WTC11 (cell line): ENCODE measurements at regions not wholly inside any gene's neighbourhood (a gene's known extent, or its start where the extent isn't known, plus 50 kb on each side); places are given as distances from the start of the nearest gene placed in this dataset.

Source experiments
- ELF4 ChIP-seq: sonication (generic); formaldehyde crosslinking; IDR thresholded peaks from 2 replicates; pipeline ENCODE4 v1.8.1; 2022; ENCODE audit warnings: low read depth, mild to moderate bottlenecking, moderate library complexity, missing genetic modification reagents
- FOXJ3 ChIP-seq: sonication (generic); formaldehyde crosslinking; IDR thresholded peaks from 2 replicates; pipeline ENCODE4 v1.9.0; 2021; ENCODE audit warnings: missing genetic modification reagents, mild to moderate bottlenecking, borderline replicate concordance
- RORB ChIP-seq: fragments of 250-450 bp; sonication (Bioruptor Pico); IDR thresholded peaks from 2 replicates; pipeline ENCODE4 v1.9.0; 2021; ENCODE audit warnings: mild to moderate bottlenecking
- TF ChIP-seq, protein P1 (sequence below): sonication (generic); formaldehyde crosslinking; IDR thresholded peaks from 2 replicates; pipeline ENCODE4 v1.8.1; 2022; ENCODE audit warnings: missing genetic modification reagents, borderline replicate concordance
- TF ChIP-seq, protein P2 (sequence below): sonication (generic); formaldehyde crosslinking; IDR thresholded peaks from 2 replicates; pipeline ENCODE4 v1.8.1; 2023; ENCODE audit warnings: mild to moderate bottlenecking, missing genetic modification reagents, borderline replicate concordance
- TF ChIP-seq, protein P3 (sequence below): fragments of 200-600 bp; IDR thresholded peaks from 2 replicates; pipeline ENCODE4 v1.8.0; 2022; ENCODE audit warnings: antibody characterized with exemption
- TF ChIP-seq, protein P4 (sequence below): sonication (generic); formaldehyde crosslinking; IDR thresholded peaks from 2 replicates; pipeline ENCODE4 v1.8.1; 2023; ENCODE audit warnings: mild to moderate bottlenecking, missing genetic modification reagents, moderate library complexity
- TF ChIP-seq, protein P5 (sequence below): sonication (generic); formaldehyde crosslinking; IDR thresholded peaks from 2 replicates; pipeline ENCODE4 v1.8.1; 2022; ENCODE audit warnings: low read depth, mild to moderate bottlenecking, moderate library complexity, missing genetic modification reagents, borderline replicate concordance

DNA sequence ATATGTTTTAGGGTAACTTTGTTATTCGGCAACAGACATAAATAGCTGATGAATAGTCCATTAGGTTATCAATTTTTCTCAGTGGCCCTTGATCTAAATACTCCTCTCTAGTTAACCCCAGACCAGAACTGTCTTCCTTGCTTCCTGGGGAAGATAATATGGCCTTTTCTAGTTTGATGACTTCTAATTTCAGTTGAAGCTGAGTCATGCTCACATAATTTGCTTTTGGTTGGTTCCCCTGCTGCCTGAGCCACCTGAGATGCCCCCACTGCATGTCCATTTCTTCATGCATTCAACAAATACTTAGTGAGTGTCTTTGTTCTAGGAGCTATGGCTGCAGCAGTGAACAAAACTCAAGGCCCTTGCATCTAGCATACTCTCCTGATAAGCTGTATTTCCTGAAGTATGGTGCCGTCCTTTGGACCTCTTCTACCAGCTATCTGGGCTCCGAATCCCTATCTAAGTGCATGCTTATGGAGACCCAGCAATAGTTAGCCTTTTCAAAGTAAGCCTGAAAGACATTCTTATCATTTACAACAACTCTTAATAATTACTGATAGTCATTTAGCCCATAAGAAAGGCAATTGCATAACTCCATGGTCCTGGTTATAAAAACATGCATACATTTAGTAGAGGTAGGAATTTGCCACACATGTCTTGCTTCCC is 84.5 kb upstream of the SLC12A2 start:
- TF ChIP-seq, protein P1, sequence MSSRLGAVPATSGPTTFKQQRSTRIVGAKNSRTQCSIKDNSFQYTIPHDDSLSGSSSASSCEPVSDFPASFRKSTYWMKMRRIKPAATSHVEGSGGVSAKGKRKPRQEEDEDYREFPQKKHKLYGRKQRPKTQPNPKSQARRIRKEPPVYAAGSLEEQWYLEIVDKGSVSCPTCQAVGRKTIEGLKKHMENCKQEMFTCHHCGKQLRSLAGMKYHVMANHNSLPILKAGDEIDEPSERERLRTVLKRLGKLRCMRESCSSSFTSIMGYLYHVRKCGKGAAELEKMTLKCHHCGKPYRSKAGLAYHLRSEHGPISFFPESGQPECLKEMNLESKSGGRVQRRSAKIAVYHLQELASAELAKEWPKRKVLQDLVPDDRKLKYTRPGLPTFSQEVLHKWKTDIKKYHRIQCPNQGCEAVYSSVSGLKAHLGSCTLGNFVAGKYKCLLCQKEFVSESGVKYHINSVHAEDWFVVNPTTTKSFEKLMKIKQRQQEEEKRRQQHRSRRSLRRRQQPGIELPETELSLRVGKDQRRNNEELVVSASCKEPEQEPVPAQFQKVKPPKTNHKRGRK: no peak
- TF ChIP-seq, protein P2, sequence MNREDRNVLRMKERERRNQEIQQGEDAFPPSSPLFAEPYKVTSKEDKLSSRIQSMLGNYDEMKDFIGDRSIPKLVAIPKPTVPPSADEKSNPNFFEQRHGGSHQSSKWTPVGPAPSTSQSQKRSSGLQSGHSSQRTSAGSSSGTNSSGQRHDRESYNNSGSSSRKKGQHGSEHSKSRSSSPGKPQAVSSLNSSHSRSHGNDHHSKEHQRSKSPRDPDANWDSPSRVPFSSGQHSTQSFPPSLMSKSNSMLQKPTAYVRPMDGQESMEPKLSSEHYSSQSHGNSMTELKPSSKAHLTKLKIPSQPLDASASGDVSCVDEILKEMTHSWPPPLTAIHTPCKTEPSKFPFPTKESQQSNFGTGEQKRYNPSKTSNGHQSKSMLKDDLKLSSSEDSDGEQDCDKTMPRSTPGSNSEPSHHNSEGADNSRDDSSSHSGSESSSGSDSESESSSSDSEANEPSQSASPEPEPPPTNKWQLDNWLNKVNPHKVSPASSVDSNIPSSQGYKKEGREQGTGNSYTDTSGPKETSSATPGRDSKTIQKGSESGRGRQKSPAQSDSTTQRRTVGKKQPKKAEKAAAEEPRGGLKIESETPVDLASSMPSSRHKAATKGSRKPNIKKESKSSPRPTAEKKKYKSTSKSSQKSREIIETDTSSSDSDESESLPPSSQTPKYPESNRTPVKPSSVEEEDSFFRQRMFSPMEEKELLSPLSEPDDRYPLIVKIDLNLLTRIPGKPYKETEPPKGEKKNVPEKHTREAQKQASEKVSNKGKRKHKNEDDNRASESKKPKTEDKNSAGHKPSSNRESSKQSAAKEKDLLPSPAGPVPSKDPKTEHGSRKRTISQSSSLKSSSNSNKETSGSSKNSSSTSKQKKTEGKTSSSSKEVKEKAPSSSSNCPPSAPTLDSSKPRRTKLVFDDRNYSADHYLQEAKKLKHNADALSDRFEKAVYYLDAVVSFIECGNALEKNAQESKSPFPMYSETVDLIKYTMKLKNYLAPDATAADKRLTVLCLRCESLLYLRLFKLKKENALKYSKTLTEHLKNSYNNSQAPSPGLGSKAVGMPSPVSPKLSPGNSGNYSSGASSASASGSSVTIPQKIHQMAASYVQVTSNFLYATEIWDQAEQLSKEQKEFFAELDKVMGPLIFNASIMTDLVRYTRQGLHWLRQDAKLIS: no peak
- TF ChIP-seq, protein P3, sequence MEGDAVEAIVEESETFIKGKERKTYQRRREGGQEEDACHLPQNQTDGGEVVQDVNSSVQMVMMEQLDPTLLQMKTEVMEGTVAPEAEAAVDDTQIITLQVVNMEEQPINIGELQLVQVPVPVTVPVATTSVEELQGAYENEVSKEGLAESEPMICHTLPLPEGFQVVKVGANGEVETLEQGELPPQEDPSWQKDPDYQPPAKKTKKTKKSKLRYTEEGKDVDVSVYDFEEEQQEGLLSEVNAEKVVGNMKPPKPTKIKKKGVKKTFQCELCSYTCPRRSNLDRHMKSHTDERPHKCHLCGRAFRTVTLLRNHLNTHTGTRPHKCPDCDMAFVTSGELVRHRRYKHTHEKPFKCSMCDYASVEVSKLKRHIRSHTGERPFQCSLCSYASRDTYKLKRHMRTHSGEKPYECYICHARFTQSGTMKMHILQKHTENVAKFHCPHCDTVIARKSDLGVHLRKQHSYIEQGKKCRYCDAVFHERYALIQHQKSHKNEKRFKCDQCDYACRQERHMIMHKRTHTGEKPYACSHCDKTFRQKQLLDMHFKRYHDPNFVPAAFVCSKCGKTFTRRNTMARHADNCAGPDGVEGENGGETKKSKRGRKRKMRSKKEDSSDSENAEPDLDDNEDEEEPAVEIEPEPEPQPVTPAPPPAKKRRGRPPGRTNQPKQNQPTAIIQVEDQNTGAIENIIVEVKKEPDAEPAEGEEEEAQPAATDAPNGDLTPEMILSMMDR: no peak
- TF ChIP-seq, protein P4, sequence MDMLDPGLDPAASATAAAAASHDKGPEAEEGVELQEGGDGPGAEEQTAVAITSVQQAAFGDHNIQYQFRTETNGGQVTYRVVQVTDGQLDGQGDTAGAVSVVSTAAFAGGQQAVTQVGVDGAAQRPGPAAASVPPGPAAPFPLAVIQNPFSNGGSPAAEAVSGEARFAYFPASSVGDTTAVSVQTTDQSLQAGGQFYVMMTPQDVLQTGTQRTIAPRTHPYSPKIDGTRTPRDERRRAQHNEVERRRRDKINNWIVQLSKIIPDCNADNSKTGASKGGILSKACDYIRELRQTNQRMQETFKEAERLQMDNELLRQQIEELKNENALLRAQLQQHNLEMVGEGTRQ: no peak
- no peak for TF ChIP-seq RORB (CRISPR knock-in tag)
- no peak for TF ChIP-seq FOXJ3 (CRISPR knock-in tag)
- TF ChIP-seq, protein P5, sequence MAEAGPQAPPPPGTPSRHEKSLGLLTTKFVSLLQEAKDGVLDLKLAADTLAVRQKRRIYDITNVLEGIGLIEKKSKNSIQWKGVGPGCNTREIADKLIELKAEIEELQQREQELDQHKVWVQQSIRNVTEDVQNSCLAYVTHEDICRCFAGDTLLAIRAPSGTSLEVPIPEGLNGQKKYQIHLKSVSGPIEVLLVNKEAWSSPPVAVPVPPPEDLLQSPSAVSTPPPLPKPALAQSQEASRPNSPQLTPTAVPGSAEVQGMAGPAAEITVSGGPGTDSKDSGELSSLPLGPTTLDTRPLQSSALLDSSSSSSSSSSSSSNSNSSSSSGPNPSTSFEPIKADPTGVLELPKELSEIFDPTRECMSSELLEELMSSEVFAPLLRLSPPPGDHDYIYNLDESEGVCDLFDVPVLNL (CRISPR knock-in tag): no peak
- TF ChIP-seq ELF4: no peak
